Epithelial cell of esophagus (primary cell): ENCODE measurements at regions not wholly inside any gene's neighbourhood (a gene's known extent, or its start where the extent isn't known, plus 50 kb on each side); places are given as distances from the start of the nearest gene placed in this dataset.

ENCODE experiments used
- DNase-seq: peaks from one replicate; pipeline ENCODE4 v3.0.0; 2010; ENCODE audit warnings: low read depth
- H3K4me3 ChIP-seq: 2 replicates; pipeline ENCODE4 v1.5.1; 2011; ENCODE audit warnings: mild to moderate bottlenecking, low read length, control low read depth
- CTCF ChIP-seq: IDR thresholded peaks from 2 replicates; pipeline ENCODE4 v1.5.1; 2011; ENCODE audit warnings: low read depth, mild to moderate bottlenecking, low read length, control low read depth, inconsistent platforms; ENCODE audit not compliant: insufficient read depth; ENCODE audit errors: missing control alignments

DNA sequence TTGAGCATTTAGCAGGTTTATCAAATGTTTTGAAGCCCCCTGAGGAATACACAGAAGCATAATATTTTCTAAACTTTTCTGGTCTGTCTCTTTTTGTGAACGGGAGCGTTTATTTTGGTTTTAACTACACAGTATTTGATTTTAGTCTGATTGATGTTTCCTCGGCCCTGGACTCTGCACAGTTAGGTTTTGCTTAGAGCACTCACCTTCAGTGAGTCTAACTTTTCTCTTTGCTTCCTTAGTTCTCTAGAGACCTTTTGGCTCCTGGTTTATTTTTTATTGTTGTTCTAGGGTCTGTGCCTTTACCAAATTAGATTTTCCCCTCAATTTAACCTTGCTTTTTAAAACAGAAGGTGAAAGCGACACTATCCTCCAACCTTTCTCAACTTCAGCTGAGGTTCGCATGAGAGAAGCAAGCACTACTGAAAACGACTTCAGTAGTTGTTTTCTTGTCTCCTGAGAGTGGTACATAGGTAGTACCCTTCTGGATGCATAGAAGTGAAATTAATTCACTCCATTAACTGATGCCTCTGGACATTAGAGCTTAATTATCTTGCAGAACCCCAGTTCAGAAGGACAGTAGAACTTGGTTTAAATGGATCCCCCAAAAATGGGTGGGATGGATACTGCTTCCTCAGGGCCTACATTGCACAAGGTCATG, 166.7 kb upstream of the ELL2 start:
- no peak overlapping the region for H3K4me3 ChIP-seq
- DNase-seq = no peak
- TF ChIP-seq CTCF = no peak

- no peak overlapping the region for H3K4me3 ChIP-seq
- TF ChIP-seq CTCF = no peak
- DNase-seq = no peak
Measured at GRCh38 chr5:96127538-96127937, 165.9 kb upstream of the ELL2 start.

GRCh38 chr5:96125231-96125891, 163.7 kb upstream of the ELL2 start:
- no peak overlapping the region for H3K4me3 ChIP-seq
- no peak for TF ChIP-seq CTCF
- DNase-seq = no peak

DNA sequence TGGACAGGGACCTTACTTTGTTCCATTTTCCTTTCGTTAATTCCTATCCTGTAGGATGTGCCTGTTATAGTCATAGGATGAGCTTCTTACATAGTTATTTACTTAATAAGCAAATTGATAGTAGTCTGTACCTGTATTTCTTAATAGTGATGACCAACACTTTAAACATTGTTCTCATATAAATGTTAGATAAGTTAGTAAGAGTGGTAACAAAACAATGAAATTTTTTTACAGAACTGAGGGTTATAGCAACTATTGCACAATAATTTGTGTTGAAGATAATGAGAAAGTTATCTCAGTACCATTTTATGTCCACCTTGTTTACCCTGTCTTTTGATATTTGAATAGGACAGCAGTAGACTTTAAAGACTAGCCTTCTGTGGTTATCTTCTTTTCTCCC, 162.9 kb upstream of the ELL2 start:
- peak; percentile 73 for DNase-seq
- no peak overlapping the region for H3K4me3 ChIP-seq
- TF ChIP-seq CTCF = no peak

GRCh38 chr5:96123418-96123817, 161.8 kb upstream of the ELL2 start:
- no peak for DNase-seq
- TF ChIP-seq CTCF = no peak
- no peak overlapping the region for H3K4me3 ChIP-seq

DNA sequence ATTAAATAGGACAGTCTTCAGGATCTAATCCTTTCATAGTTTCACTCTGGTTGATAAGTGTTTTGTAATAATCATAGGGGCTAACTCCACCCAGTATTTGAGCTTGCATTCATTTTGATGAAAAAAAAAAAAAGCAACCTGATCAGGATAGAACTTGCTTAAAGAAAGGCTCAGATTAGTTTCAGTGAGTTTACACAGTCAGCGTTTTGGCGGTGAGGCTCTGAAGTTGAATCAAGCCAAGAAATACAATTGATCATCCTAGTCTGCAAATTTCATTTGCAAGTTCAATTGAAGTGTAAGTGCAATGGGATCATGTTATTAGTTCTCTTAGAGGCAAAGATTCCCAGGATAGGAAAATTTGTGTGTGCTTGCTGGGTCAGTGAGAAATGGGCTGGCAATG, 159.7 kb upstream of the ELL2 start:
- peak overlapping the region; percentile 26 for H3K4me3 ChIP-seq
- no peak for TF ChIP-seq CTCF
- peak; percentile 62 for DNase-seq

- no peak overlapping the region for H3K4me3 ChIP-seq
- TF ChIP-seq CTCF = no peak
- DNase-seq = no peak
Measured at GRCh38 chr5:96120120-96120519, 158.5 kb upstream of the ELL2 start.
